ENCODE measurements at regions not wholly inside any gene's neighbourhood (a gene's known extent, or its start where the extent isn't known, plus 50 kb on each side); places are given as distances from the start of the nearest gene placed in this dataset.
"Not testable (repeated sequence)": the region's sequence is repeated elsewhere in the genome, so short reads cannot be mapped to it uniquely, and the experiment has no call there.

DNA sequence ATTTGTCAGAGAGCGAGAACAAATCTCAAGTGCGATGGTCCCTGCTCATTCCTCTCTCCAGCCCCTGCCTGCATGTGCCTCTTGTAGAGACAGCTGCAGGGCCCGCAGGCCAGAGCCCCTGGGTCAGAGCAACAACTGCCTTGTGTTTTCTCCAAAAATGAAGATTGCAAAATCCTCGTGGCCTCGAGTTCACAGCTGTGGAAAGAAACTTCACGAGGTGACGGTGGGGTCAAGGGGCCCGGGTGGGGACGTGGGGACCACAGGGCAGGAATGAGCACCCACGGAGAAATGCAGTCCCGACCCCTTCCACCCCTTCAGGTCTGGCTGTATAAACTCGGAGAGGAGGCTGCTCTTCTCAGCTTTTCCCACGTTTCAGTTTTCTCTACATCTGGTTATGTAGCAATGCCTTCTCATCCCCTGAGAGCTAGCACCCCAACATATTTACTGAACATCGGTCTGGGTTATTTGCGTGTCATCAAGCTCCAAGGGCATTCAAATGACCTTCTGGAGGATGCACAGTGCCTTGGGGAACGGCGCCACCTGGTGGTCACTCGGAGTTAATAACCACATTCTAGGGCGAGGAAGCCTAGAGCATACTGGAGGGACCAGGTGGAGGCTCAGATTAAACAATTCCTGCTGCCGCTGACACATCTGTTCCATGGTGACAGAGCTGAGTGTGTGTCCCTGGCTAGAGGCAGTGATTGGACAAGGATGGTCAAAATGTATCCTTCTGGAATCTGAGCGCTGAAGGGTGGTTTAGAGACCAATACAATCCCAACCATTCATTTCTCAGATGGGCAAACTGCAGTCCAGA is 91.4 kb upstream of the CYRIA start:
- peaks cover 8% of the 10 kb centered on the region for H3K27me3 Mint-ChIP-seq (ENCODE audit: insufficient read depth, low read depth, poor library complexity)
- H3K27ac Mint-ChIP-seq = peak overlapping the region; percentile 87
- H3K9me3 Mint-ChIP-seq = no peaks in the 10 kb centered on the region

DNA sequence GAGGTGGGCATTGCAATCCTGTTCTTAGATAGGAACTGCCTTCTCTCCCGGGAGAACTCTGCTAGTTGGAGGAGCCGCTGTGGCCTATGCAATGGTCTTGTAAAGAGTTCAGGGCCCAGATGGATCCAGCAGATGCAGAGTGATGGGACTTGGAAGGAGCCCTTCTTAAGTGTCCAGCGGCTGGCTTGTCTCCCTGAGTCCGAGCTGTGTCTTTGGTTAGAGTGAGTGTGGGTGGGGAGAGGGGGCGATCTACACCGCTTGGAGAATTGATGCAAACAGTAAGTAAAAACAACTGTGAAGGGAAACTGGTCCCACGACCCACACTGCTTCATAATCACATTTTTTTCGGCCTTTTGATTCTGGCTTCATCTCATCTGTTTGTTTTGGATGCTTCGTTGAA is 89.8 kb upstream of the CYRIA start:
- TF ChIP-seq EZH2phosphoT487 (IDR thresholded peaks at IDR 0.05; ENCODE audit: unreplicated experiment) (no peak), EZH2 (IDR thresholded peaks at IDR 0.05; ENCODE audit: low read depth, unreplicated experiment) (no peak), JUNB (IDR thresholded peaks at IDR 0.05; ENCODE audit: unreplicated experiment) (no peak)
- TF ChIP-seq, protein P1, sequence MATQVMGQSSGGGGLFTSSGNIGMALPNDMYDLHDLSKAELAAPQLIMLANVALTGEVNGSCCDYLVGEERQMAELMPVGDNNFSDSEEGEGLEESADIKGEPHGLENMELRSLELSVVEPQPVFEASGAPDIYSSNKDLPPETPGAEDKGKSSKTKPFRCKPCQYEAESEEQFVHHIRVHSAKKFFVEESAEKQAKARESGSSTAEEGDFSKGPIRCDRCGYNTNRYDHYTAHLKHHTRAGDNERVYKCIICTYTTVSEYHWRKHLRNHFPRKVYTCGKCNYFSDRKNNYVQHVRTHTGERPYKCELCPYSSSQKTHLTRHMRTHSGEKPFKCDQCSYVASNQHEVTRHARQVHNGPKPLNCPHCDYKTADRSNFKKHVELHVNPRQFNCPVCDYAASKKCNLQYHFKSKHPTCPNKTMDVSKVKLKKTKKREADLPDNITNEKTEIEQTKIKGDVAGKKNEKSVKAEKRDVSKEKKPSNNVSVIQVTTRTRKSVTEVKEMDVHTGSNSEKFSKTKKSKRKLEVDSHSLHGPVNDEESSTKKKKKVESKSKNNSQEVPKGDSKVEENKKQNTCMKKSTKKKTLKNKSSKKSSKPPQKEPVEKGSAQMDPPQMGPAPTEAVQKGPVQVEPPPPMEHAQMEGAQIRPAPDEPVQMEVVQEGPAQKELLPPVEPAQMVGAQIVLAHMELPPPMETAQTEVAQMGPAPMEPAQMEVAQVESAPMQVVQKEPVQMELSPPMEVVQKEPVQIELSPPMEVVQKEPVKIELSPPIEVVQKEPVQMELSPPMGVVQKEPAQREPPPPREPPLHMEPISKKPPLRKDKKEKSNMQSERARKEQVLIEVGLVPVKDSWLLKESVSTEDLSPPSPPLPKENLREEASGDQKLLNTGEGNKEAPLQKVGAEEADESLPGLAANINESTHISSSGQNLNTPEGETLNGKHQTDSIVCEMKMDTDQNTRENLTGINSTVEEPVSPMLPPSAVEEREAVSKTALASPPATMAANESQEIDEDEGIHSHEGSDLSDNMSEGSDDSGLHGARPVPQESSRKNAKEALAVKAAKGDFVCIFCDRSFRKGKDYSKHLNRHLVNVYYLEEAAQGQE (IDR thresholded peaks at IDR 0.05; ENCODE audit: unreplicated experiment) = no peak
- no peak for ATAC-seq
- peaks cover 4% of the 10 kb centered on the region; the same call in 1 of the 3 replicates for H3K4me1 Mint-ChIP-seq
- Histone ChIP-seq H3K4me2 (no peak overlapping the region), H3K36me3 (ENCODE audit: insufficient read depth) (no peaks in the 10 kb centered on the region), H3K27ac (ENCODE audit: low read depth) (no peak overlapping the region), H3K4me1 (ENCODE audit: insufficient read depth) (no peaks in the 10 kb centered on the region), H3F3A (replicated peaks; ENCODE audit: low read depth) (no peaks in the 10 kb centered on the region), H3K27me3 (ENCODE audit: insufficient read depth) (no peaks in the 10 kb centered on the region), H2AFZ (no peak overlapping the region), H4K20me1 (replicated peaks; ENCODE audit: insufficient read depth) (no peaks in the 10 kb centered on the region), H3K79me2 (replicated peaks; ENCODE audit: insufficient read depth) (no peaks in the 10 kb centered on the region), H3K4me3 (no peak overlapping the region), H3K9me2 (ENCODE audit: insufficient read depth) (no peaks in the 10 kb centered on the region)
- peaks cover 8% of the 10 kb centered on the region for H3K27me3 Mint-ChIP-seq (ENCODE audit: insufficient read depth, low read depth, poor library complexity)
- no peaks in the 10 kb centered on the region for H3K36me3 Mint-ChIP-seq (ENCODE audit: low read depth)
- H3K4me3 Mint-ChIP-seq = no peak overlapping the region
- no peak for DNase-seq (ENCODE audit: low spot score)
- no peak overlapping the region for H3K27ac Mint-ChIP-seq
- H3K9me3 Mint-ChIP-seq = no peaks in the 10 kb centered on the region

More for the DNA sequence above, 91.4 kb upstream of the CYRIA start:
- ATAC-seq (peak; percentile 99), DNase-seq (ENCODE audit: low spot score) (peak; percentile 83)
- Histone ChIP-seq H3K9me2 (ENCODE audit: insufficient read depth) (no peaks in the 10 kb centered on the region), H3K4me3 (no peak overlapping the region), H4K20me1 (replicated peaks; ENCODE audit: insufficient read depth) (no peaks in the 10 kb centered on the region), H3F3A (replicated peaks; ENCODE audit: low read depth) (no peaks in the 10 kb centered on the region), H3K4me1 (ENCODE audit: insufficient read depth) (no peaks in the 10 kb centered on the region), H3K27ac (ENCODE audit: low read depth) (no peak overlapping the region), H2AFZ (peak overlapping the region; percentile 56; the same call in 1 of the 2 replicates), H3K27me3 (ENCODE audit: insufficient read depth) (no peaks in the 10 kb centered on the region), H3K36me3 (ENCODE audit: insufficient read depth) (no peaks in the 10 kb centered on the region), H3K4me2 (no peak overlapping the region), H3K79me2 (replicated peaks; ENCODE audit: insufficient read depth) (no peaks in the 10 kb centered on the region)
- Mint-ChIP-seq H3K36me3 (ENCODE audit: low read depth) (no peaks in the 10 kb centered on the region), H3K4me1 (peaks cover 4% of the 10 kb centered on the region; the same call in 1 of the 3 replicates), H3K4me3 (no peak overlapping the region)
- TF ChIP-seq, protein P2, sequence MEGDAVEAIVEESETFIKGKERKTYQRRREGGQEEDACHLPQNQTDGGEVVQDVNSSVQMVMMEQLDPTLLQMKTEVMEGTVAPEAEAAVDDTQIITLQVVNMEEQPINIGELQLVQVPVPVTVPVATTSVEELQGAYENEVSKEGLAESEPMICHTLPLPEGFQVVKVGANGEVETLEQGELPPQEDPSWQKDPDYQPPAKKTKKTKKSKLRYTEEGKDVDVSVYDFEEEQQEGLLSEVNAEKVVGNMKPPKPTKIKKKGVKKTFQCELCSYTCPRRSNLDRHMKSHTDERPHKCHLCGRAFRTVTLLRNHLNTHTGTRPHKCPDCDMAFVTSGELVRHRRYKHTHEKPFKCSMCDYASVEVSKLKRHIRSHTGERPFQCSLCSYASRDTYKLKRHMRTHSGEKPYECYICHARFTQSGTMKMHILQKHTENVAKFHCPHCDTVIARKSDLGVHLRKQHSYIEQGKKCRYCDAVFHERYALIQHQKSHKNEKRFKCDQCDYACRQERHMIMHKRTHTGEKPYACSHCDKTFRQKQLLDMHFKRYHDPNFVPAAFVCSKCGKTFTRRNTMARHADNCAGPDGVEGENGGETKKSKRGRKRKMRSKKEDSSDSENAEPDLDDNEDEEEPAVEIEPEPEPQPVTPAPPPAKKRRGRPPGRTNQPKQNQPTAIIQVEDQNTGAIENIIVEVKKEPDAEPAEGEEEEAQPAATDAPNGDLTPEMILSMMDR (conservative IDR thresholded peaks at IDR 0.05; ENCODE audit: low read depth in 2 of 2) = peak; percentile 91 to 100
- no peak for TF ChIP-seq STAT1 (IDR thresholded peaks at IDR 0.05; ENCODE audit: unreplicated experiment)

DNA sequence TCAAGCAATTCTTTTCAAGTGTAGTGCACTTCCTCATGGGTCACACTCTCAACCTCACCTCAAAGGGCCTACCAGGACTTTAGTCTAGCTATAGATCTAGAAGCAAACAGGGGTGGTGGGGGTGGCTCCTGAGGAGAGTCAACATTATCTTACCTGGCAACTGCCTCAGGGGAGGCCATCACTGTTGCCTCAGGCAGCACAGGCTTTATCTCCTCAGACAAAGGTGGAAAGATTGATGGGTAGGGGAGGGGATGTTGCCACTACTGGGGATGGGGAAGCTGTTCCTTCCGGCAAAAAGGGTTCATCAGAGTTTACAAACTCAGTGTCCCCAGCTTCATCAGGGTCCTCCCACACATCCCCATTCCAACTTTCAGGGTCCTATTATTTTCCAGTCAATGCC is 87.4 kb upstream of the CYRIA start:
- not testable (repeated sequence) for H3K4me2 ChIP-seq; H3K27ac ChIP-seq (ENCODE audit: low read depth); H3K4me3 Mint-ChIP-seq; H3K27me3 ChIP-seq (ENCODE audit: insufficient read depth); H3K27ac Mint-ChIP-seq; H3K4me1 Mint-ChIP-seq; H3K36me3 ChIP-seq (ENCODE audit: insufficient read depth); H3K4me3 ChIP-seq; H3K9me2 ChIP-seq (ENCODE audit: insufficient read depth); H3K79me2 ChIP-seq (replicated peaks; ENCODE audit: insufficient read depth); H3F3A ChIP-seq (replicated peaks; ENCODE audit: low read depth); H3K9me3 Mint-ChIP-seq; H3K36me3 Mint-ChIP-seq (ENCODE audit: low read depth); ATAC-seq; H2AFZ ChIP-seq; H3K4me1 ChIP-seq (ENCODE audit: insufficient read depth); H3K27me3 Mint-ChIP-seq (ENCODE audit: insufficient read depth, low read depth, poor library complexity); DNase-seq (ENCODE audit: low spot score); H4K20me1 ChIP-seq (replicated peaks; ENCODE audit: insufficient read depth)

DNA sequence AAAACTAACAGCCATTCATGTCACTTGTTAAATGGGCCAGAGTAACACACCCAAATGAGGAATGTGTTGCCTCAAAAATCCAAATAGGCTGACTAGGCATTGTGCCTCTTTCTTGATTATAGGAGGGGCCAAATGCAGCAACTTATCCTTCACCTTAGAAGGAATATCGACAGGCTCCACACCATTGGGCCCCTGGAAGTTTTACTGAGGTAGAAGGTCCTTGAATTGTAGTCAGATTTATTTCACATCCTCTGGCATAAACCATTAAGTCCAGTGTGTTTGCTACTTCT is 85.2 kb upstream of the CYRIA start:
- not testable (repeated sequence) for H3K4me3 Mint-ChIP-seq; H3K27ac ChIP-seq (ENCODE audit: low read depth); H3K4me1 Mint-ChIP-seq

More for the DNA sequence above, 85.2 kb upstream of the CYRIA start:
- not testable (repeated sequence) for H3K9me3 Mint-ChIP-seq; H3K4me2 ChIP-seq; H3K36me3 ChIP-seq (ENCODE audit: insufficient read depth); ATAC-seq; H3F3A ChIP-seq (replicated peaks; ENCODE audit: low read depth); H3K9me2 ChIP-seq (ENCODE audit: insufficient read depth); H3K4me3 ChIP-seq; H4K20me1 ChIP-seq (replicated peaks; ENCODE audit: insufficient read depth); H3K27me3 Mint-ChIP-seq (ENCODE audit: insufficient read depth, low read depth, poor library complexity); H3K27me3 ChIP-seq (ENCODE audit: insufficient read depth); H3K4me1 ChIP-seq (ENCODE audit: insufficient read depth); H3K27ac Mint-ChIP-seq; H3K36me3 Mint-ChIP-seq (ENCODE audit: low read depth); DNase-seq (ENCODE audit: low spot score); H2AFZ ChIP-seq; H3K79me2 ChIP-seq (replicated peaks; ENCODE audit: insufficient read depth)

All from GM23338 (cell line).